Activated CD4-positive, alpha-beta T cell treated with anti-CD3 and anti-CD28 coated beads, Interleukin-2, amount 10 ng/mL, durations not matched to agents 7 days and 5 days (primary cell): ENCODE measurements at regions not wholly inside any gene's neighbourhood (a gene's known extent, or its start where the extent isn't known, plus 50 kb on each side); places are given as distances from the start of the nearest gene placed in this dataset.
"Not testable (repeated sequence)": the region's sequence is repeated elsewhere in the genome, so short reads cannot be mapped to it uniquely, and the experiment has no call there.

Experiments used
- CTCF ChIA-PET: fragments of 350-600 bp; sonication (Branson Sonifier 250); formaldehyde crosslinking; loops from one replicate; lab custom pipeline; 2021; ENCODE audit warnings: antibody characterized with exemption; lab: Charles Lee
- POLR2A ChIA-PET: fragments of 350-600 bp; sonication (Branson Sonifier 250); formaldehyde crosslinking; loops from one replicate; lab custom pipeline; 2021; ENCODE audit warnings: antibody characterized with exemption; lab: Charles Lee
- DNase-seq: peaks from one replicate; pipeline ENCODE4 v3.0.0-alpha.2; 2020
- H3K27ac Mint-ChIP-seq: one replicate; pipeline ENCODE4 v1.8.0; 2021; ENCODE audit warnings: mild to moderate bottlenecking, moderate library complexity, mixed read lengths
- H3K27me3 Mint-ChIP-seq: one replicate; pipeline ENCODE4 v1.8.0; 2021; ENCODE audit warnings: mixed read lengths
- H3K36me3 Mint-ChIP-seq: one replicate; pipeline ENCODE4 v1.8.0; 2021; ENCODE audit warnings: low read depth, mixed read lengths
- H3K4me1 Mint-ChIP-seq: one replicate; pipeline ENCODE4 v1.8.0; 2021; ENCODE audit warnings: mixed read lengths
- H3K4me3 Mint-ChIP-seq: one replicate; pipeline ENCODE4 v1.8.0; 2021; ENCODE audit warnings: mild to moderate bottlenecking, moderate library complexity, mixed read lengths
- H3K9me3 Mint-ChIP-seq: one replicate; pipeline ENCODE4 v1.8.0; 2021; ENCODE audit warnings: mixed read lengths

DNA sequence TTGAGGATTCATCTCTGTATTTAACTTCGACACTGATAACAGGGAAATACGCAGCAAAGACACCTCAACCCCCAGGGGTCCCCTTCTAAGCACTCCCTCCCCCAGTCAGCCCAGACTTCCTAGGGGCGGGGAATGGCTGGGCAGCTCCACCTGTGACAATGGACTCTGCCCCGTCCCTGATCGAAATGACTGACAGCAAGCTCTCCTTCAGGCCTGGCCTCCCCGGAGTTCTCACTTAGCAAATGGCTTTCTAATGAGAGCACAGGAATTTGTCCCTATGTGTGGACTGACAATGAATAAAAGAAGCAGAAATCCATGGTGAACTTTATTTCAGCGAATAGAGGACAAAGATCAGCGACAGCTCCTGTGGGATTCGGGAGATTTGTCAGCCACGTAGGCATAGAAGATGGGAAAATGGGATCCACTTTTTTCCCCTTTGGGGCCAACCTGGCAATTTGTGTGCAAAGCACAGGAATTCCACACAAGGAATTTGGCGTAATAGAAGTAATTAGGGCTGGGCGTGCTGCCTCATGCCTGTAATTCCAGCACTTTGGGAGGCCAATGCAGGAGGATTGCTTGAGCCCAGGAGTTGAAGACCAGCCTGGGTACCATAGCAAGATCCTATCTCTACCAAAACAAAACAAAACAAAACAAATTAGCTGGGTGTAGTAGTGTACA is 63.8 kb downstream of the TNFAIP2 start:
- H3K4me3 Mint-ChIP-seq = no peak overlapping the region
- no peaks in the 10 kb centered on the region for H3K4me1 Mint-ChIP-seq
- ChIA-PET CTCF (interaction anchor here (0.6 kb wide), 1 partner anchor 238 kb away, joined by 3 read pairs; no protein-coding TSS in a partner anchor), POLR2A (no interaction called here)
- H3K27ac Mint-ChIP-seq = no peak overlapping the region
- no peaks in the 10 kb centered on the region for H3K36me3 Mint-ChIP-seq
- DNase-seq = no peak
- no peaks in the 10 kb centered on the region for H3K9me3 Mint-ChIP-seq
- H3K27me3 Mint-ChIP-seq = peaks cover 50% of the 10 kb centered on the region

- Mint-ChIP-seq H3K9me3 (no peaks in the 10 kb centered on the region), H3K4me3 (no peak overlapping the region), H3K27ac (no peak overlapping the region), H3K27me3 (peaks cover 53% of the 10 kb centered on the region), H3K36me3 (no peaks in the 10 kb centered on the region), H3K4me1 (no peaks in the 10 kb centered on the region)
- ChIA-PET POLR2A (no interaction called here), CTCF (interaction anchor here (0.6 kb wide), 1 partner anchor 237 kb away, joined by 3 read pairs; no protein-coding TSS in a partner anchor)
- DNase-seq = no peak
Observed at GRCh38 chr14:103187911-103188310, 64.7 kb downstream of the TNFAIP2 start.

GRCh38 chr14:103188810-103189480 is 65.7 kb downstream of the TNFAIP2 start:
- Mint-ChIP-seq H3K9me3 (no peaks in the 10 kb centered on the region), H3K4me3 (no peak overlapping the region), H3K27ac (no peak overlapping the region), H3K4me1 (no peaks in the 10 kb centered on the region), H3K27me3 (peaks cover 53% of the 10 kb centered on the region), H3K36me3 (no peaks in the 10 kb centered on the region)
- DNase-seq = peak; percentile 9
- ChIA-PET POLR2A (no interaction called here), CTCF (no interaction called here)

DNA sequence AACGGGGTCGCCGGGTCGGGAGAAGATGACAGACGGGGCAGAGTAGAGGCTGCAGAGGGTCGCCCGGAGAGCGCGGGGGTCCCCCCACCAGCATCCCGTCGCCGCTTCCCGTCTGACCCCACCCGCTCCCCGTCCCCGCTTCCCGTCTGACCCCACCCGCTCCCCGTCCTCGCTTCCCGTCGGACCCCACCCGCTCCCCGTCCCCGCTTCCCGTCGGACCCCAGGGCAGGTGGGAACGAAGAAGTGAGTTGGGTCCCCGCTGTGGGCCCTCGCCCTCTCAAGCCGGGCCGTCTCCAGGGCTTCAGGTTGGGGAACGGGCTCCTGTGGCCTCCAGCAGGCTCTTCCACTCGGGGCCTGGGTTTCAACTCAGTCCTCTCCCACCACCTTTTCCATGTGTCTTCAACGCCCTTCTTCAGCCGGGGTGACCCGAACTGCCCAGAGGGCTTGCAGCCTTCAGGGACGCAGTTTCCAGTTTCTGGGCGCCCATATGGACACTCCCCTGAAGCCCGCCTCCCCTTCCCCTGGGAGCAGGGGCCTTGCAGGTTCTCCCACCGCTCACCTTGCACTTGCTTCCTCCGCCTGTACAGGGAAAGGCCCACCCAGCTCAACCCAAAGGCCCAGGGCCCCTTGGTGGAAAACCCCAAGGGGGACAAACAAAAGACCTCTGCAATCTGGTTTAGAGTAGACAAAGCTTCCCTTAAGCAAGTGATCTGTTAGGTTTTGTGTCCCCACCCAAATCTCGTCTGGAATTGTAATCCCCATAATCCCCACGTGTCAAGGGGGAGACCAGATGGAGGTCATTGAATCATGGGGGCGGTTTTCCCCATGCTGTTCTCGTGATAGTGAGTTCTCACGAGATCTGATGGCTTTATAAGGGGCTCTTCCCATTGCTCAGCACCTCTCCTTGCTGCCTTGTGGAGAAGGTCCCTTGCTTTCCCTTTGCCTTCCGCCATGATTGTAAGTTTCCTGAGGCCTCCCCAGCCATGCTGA is 66.5 kb downstream of the TNFAIP2 start:
- Mint-ChIP-seq H3K27ac (no peak overlapping the region), H3K4me3 (no peak overlapping the region), H3K27me3 (peaks cover 54% of the 10 kb centered on the region), H3K4me1 (no peaks in the 10 kb centered on the region), H3K9me3 (no peaks in the 10 kb centered on the region), H3K36me3 (no peaks in the 10 kb centered on the region)
- ChIA-PET POLR2A (no interaction called here), CTCF (no interaction called here)
- no peak for DNase-seq

DNA sequence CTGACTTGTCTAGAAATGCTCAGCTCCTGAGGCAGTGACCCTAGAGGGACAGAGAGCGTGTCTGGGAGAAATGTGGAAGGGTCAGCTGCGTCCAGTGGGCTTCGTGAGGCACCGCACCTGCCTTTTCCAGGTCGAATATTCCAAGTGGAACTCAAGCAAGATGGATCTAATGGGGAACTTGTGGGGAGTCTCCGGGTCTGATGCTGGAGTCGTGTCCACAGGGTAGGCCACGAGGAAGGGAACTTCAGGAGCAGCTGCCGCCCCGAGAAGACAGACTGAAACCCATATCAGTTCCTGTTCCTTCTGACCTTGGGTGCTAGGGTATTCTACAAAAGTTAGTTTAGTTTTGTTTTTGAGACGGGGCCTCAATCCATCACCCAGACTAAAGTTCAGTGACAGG is 67.5 kb downstream of the TNFAIP2 start:
- ChIA-PET POLR2A (no interaction called here), CTCF (no interaction called here)
- Mint-ChIP-seq H3K27ac (no peak overlapping the region), H3K4me3 (no peak overlapping the region), H3K4me1 (no peaks in the 10 kb centered on the region), H3K36me3 (no peaks in the 10 kb centered on the region), H3K27me3 (peaks cover 54% of the 10 kb centered on the region), H3K9me3 (no peaks in the 10 kb centered on the region)
- no peak for DNase-seq

- Mint-ChIP-seq H3K4me3 (no peak overlapping the region), H3K27me3 (peaks cover 47% of the 10 kb centered on the region), H3K4me1 (no peaks in the 10 kb centered on the region), H3K36me3 (no peaks in the 10 kb centered on the region), H3K9me3 (no peaks in the 10 kb centered on the region), H3K27ac (no peak overlapping the region)
- ChIA-PET CTCF (no interaction called here), POLR2A (no interaction called here)
- DNase-seq = no peak
Observed at GRCh38 chr14:103191844-103192243, 68.6 kb downstream of the TNFAIP2 start.

GRCh38 chr14:103192246-103192840 is 69.1 kb downstream of the TNFAIP2 start:
- Mint-ChIP-seq H3K27me3 (peaks cover 42% of the 10 kb centered on the region), H3K4me1 (no peaks in the 10 kb centered on the region), H3K4me3 (no peak overlapping the region), H3K36me3 (no peaks in the 10 kb centered on the region), H3K9me3 (no peaks in the 10 kb centered on the region), H3K27ac (no peak overlapping the region)
- DNase-seq = no peak
- ChIA-PET POLR2A (no interaction called here), CTCF (no interaction called here)

DNA sequence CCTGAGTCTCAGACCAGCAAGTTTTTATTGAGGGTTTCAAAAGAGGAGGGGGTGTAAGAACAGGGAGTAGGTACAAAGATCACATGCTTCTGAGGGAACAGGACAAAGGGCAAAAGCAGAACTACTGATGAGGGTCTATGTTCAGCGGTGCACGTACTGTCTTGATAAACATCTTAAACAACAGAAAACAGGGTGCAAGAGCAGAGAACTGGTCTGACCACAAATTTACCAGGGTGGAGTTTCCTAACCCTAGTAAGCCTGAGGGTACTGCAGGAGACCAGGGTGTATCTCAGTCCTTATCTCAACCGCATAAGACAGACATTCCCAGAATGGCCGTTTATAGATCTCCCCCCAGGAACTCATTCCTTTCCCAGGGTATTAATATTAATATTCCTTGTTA is 69.6 kb downstream of the TNFAIP2 start:
- CTCF ChIA-PET, H3K4me1 Mint-ChIP-seq, H3K36me3 Mint-ChIP-seq, DNase-seq, H3K9me3 Mint-ChIP-seq, H3K27ac Mint-ChIP-seq, H3K4me3 Mint-ChIP-seq, POLR2A ChIA-PET: not testable (repeated sequence)
- peaks cover 37% of the 10 kb centered on the region for H3K27me3 Mint-ChIP-seq

- H3K4me3 Mint-ChIP-seq, DNase-seq, POLR2A ChIA-PET, CTCF ChIA-PET, H3K36me3 Mint-ChIP-seq, H3K27ac Mint-ChIP-seq, H3K4me1 Mint-ChIP-seq, H3K9me3 Mint-ChIP-seq: not testable (repeated sequence)
- H3K27me3 Mint-ChIP-seq = peaks cover 30% of the 10 kb centered on the region
Observed at GRCh38 chr14:103193491-103193890, 70.2 kb downstream of the TNFAIP2 start.

- no peak overlapping the region for H3K27ac Mint-ChIP-seq
- ChIA-PET CTCF (no interaction called here), POLR2A (no interaction called here)
- no peaks in the 10 kb centered on the region for H3K36me3 Mint-ChIP-seq
- DNase-seq = no peak
- peaks cover 28% of the 10 kb centered on the region for H3K27me3 Mint-ChIP-seq
- no peaks in the 10 kb centered on the region for H3K9me3 Mint-ChIP-seq
- H3K4me3 Mint-ChIP-seq = no peak overlapping the region
- no peaks in the 10 kb centered on the region for H3K4me1 Mint-ChIP-seq
Observed at GRCh38 chr14:103194256-103195045, 71.2 kb downstream of the TNFAIP2 start.

DNA sequence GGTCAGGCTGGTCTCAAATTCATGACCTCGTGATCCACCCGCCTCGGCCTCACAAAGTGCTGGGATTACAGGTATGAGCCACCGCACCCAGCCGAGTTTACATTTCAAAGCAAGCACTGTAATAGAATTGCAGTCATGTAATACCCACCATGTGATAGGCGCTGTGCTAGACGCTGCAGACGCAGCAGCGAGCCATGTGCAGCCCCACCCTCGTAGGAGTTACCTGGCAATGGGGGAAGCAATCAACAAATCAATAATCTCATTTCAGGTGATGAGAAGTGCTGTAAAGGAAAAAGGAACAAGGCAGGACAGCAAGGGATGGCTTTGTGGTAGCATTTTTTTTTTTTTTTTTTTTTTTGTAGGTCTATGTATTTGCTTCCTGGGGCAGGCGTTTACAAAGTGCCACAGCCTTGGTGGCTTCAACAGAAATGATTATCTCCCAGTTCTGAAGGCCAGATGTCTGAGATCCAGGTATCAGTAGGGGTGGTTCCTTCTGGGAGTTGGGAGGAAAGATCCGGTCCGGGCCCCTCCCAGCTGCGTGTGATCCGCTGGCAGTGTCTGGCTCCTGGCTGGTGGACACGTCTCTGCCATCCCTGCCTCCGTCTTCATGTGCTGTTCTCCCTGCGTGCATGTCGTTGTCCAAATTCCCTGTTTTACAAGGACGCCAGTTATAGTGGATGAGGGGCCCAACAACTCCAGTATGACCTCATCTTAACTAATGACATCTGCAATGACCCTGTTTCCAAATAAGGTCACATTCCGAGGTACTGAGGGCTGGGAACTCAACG is 72.8 kb downstream of the TNFAIP2 start:
- CTCF ChIA-PET = no interaction called here

More for the DNA sequence above, 72.8 kb downstream of the TNFAIP2 start:
- H3K27ac Mint-ChIP-seq = no peak overlapping the region
- H3K4me1 Mint-ChIP-seq = no peaks in the 10 kb centered on the region
- H3K4me3 Mint-ChIP-seq = no peak overlapping the region
- peaks cover 1% of the 10 kb centered on the region for H3K9me3 Mint-ChIP-seq
- POLR2A ChIA-PET = no interaction called here
- DNase-seq = no peak
- H3K27me3 Mint-ChIP-seq = peaks cover 14% of the 10 kb centered on the region
- no peaks in the 10 kb centered on the region for H3K36me3 Mint-ChIP-seq
